Endodermal cell (in vitro differentiated cells): ENCODE measurements at regions not wholly inside any gene's neighbourhood (a gene's known extent, or its start where the extent isn't known, plus 50 kb on each side); places are given as distances from the start of the nearest gene placed in this dataset.
A peak's percentile ranks its signal among the peaks of the same experiment; 100 is the strongest.

Source experiments
- DNase-seq: peaks from one replicate; pipeline ENCODE4 v3.0.0-alpha.2; 2017
- H3K27ac ChIP-seq: 2 replicates; pipeline ENCODE4 v1.5.1; 2013; ENCODE audit warnings: mild to moderate bottlenecking, low read depth, low read length, moderate library complexity
- H3K27me3 ChIP-seq: 2 replicates; pipeline ENCODE4 v1.6.1; 2013; ENCODE audit warnings: mild to moderate bottlenecking, low read length, moderate library complexity; ENCODE audit not compliant: insufficient read depth, control insufficient read depth, poor library complexity, severe bottlenecking
- H3K36me3 ChIP-seq: 2 replicates; pipeline ENCODE4 v1.7.0; 2013; ENCODE audit warnings: mild to moderate bottlenecking, low read length, moderate library complexity; ENCODE audit not compliant: control insufficient read depth, insufficient read depth
- H3K4me1 ChIP-seq: one replicate; pipeline ENCODE4 v1.7.0; 2013; ENCODE audit warnings: low read length; ENCODE audit not compliant: control insufficient read depth, insufficient read depth
- H3K4me3 ChIP-seq: 2 replicates; pipeline ENCODE4 v1.5.1; 2013; ENCODE audit warnings: mild to moderate bottlenecking, low read length, moderate library complexity
- H3K9ac ChIP-seq: 2 replicates; pipeline ENCODE4 v1.6.1; 2013; ENCODE audit warnings: mild to moderate bottlenecking, low read length, moderate library complexity; ENCODE audit not compliant: poor library complexity, severe bottlenecking; ENCODE audit errors: extremely low read depth
- H3K9me3 ChIP-seq: 2 replicates; pipeline ENCODE4 v1.6.1; 2013; ENCODE audit warnings: mild to moderate bottlenecking, low read length, moderate library complexity; ENCODE audit not compliant: control insufficient read depth
- H3K27ac Mint-ChIP-seq: 2 replicates; pipeline ENCODE4 v1.8.0; 2020; ENCODE audit warnings: mixed read lengths
- H3K27me3 Mint-ChIP-seq: 2 replicates; pipeline ENCODE4 v1.8.0; 2021; ENCODE audit warnings: mild to moderate bottlenecking, mixed read lengths; ENCODE audit not compliant: insufficient read depth
- H3K36me3 Mint-ChIP-seq: 2 replicates; pipeline ENCODE4 v1.8.0; 2020; ENCODE audit warnings: low read depth, mixed read lengths
- H3K4me1 Mint-ChIP-seq: 2 replicates; pipeline ENCODE4 v1.8.0; 2020; ENCODE audit warnings: mixed read lengths
- H3K4me3 Mint-ChIP-seq: 2 replicates; pipeline ENCODE4 v1.8.0; 2020; ENCODE audit warnings: mild to moderate bottlenecking, moderate library complexity, mixed read lengths
- H3K9me3 Mint-ChIP-seq: 2 replicates; pipeline ENCODE4 v1.8.0; 2020; ENCODE audit warnings: mild to moderate bottlenecking, mixed read lengths
- WGBS, 2 experiments: methylation state at CpG; one replicate each; pipeline versions ENCODE4 v1.1.5 to v1.1.7; 2013; ENCODE audit warnings: missing lambda C conversion rate in 2 of 2, mixed read lengths in 1 of 2; ENCODE audit not compliant: insufficient coverage in 1 of 2, insufficient read length in 1 of 2; 5-methylcytosine and 5-hydroxymethylcytosine counted together
- TF ChIP-seq, protein P1 (sequence below): fragments of 200-600 bp; sonication (generic); conservative IDR thresholded peaks from 2 replicates; pipeline ENCODE4 v1.5.0; 2021; ENCODE audit warnings: antibody characterized with exemption, mild to moderate bottlenecking

GRCh38 chr17:59504821-59505220 is 60.6 kb upstream of the DHX40 start:
- Histone ChIP-seq H3K36me3 (no peaks in the 10 kb centered on the region), H3K4me1 (no peaks in the 10 kb centered on the region), H3K9me3 (no peaks in the 10 kb centered on the region), H3K4me3 (no peak overlapping the region), H3K9ac (no peak overlapping the region), H3K27ac (no peak overlapping the region), H3K27me3 (peaks cover 4% of the 10 kb centered on the region)
- no peaks in the 10 kb centered on the region for H3K36me3 Mint-ChIP-seq
- no peak for DNase-seq
- 95 to 100% methylated on average over 2 to 4 of the region's 4 CpGs for WGBS, 2 experiments
- TF ChIP-seq, protein P1, sequence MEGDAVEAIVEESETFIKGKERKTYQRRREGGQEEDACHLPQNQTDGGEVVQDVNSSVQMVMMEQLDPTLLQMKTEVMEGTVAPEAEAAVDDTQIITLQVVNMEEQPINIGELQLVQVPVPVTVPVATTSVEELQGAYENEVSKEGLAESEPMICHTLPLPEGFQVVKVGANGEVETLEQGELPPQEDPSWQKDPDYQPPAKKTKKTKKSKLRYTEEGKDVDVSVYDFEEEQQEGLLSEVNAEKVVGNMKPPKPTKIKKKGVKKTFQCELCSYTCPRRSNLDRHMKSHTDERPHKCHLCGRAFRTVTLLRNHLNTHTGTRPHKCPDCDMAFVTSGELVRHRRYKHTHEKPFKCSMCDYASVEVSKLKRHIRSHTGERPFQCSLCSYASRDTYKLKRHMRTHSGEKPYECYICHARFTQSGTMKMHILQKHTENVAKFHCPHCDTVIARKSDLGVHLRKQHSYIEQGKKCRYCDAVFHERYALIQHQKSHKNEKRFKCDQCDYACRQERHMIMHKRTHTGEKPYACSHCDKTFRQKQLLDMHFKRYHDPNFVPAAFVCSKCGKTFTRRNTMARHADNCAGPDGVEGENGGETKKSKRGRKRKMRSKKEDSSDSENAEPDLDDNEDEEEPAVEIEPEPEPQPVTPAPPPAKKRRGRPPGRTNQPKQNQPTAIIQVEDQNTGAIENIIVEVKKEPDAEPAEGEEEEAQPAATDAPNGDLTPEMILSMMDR = no peak
- H3K4me1 Mint-ChIP-seq = no peaks in the 10 kb centered on the region
- H3K27ac Mint-ChIP-seq = no peak overlapping the region
- no peak overlapping the region for H3K4me3 Mint-ChIP-seq
- peaks cover 10% of the 10 kb centered on the region for H3K27me3 Mint-ChIP-seq
- no peaks in the 10 kb centered on the region for H3K9me3 Mint-ChIP-seq

GRCh38 chr17:59505610-59506276 is 59.7 kb upstream of the DHX40 start:
- Histone ChIP-seq H3K9ac (no peak overlapping the region), H3K4me3 (no peak overlapping the region), H3K27ac (no peak overlapping the region), H3K27me3 (peaks cover 4% of the 10 kb centered on the region), H3K4me1 (no peaks in the 10 kb centered on the region), H3K9me3 (no peaks in the 10 kb centered on the region), H3K36me3 (no peaks in the 10 kb centered on the region)
- WGBS, 2 experiments = 86 to 100% methylated on average over 2 to 4 of the region's 4 CpGs
- peaks cover 15% of the 10 kb centered on the region for H3K27me3 Mint-ChIP-seq
- DNase-seq = peak; percentile 64
- no peaks in the 10 kb centered on the region for H3K9me3 Mint-ChIP-seq
- no peak overlapping the region for H3K27ac Mint-ChIP-seq
- no peak overlapping the region for H3K4me3 Mint-ChIP-seq
- H3K36me3 Mint-ChIP-seq = no peaks in the 10 kb centered on the region
- TF ChIP-seq, protein P1 = no peak
- H3K4me1 Mint-ChIP-seq = no peaks in the 10 kb centered on the region

- TF ChIP-seq, protein P1 = no peak
- Mint-ChIP-seq H3K4me3 (no peak overlapping the region), H3K9me3 (no peaks in the 10 kb centered on the region), H3K27ac (no peak overlapping the region), H3K36me3 (no peaks in the 10 kb centered on the region), H3K27me3 (peaks cover 23% of the 10 kb centered on the region), H3K4me1 (no peaks in the 10 kb centered on the region)
- H3K9me3 ChIP-seq = no peaks in the 10 kb centered on the region
- DNase-seq = no peak
- H3K4me1 ChIP-seq = no peaks in the 10 kb centered on the region
- H3K27me3 ChIP-seq = peaks cover 4% of the 10 kb centered on the region
- H3K36me3 ChIP-seq = no peaks in the 10 kb centered on the region
- no peak overlapping the region for H3K4me3 ChIP-seq
- WGBS, 2 experiments = 91 to 96% methylated on average over 9 of the region's 9 CpGs
- no peak overlapping the region for H3K9ac ChIP-seq
- H3K27ac ChIP-seq = no peak overlapping the region
These were observed 58.3 kb upstream of the DHX40 start for GRCh38 chr17:59506894-59507726.
